Keratinocyte (primary cell): ENCODE measurements at regions not wholly inside any gene's neighbourhood (a gene's known extent, or its start where the extent isn't known, plus 50 kb on each side); places are given as distances from the start of the nearest gene placed in this dataset.
"Not testable (repeated sequence)": the region's sequence is repeated elsewhere in the genome, so short reads cannot be mapped to it uniquely, and the experiment has no call there.

Source experiments
- DNase-seq: peaks from one replicate; pipeline ENCODE4 v3.0.0-alpha.2; 2011; ENCODE audit warnings: low read depth, missing footprints, low spot score
- FAIRE-seq: peaks from 2 replicates; lab custom pipeline; 2011; peaks lifted over from hg19 to GRCh38; lab: Jason Lieb, UNC
- H2AFZ ChIP-seq: 2 replicates; pipeline ENCODE4 v1.6.0; 2012; ENCODE audit warnings: low read length, control low read depth, inconsistent platforms; ENCODE audit not compliant: control insufficient read depth
- H3K27ac ChIP-seq: 2 replicates; pipeline ENCODE4 v1.5.1; 2011; ENCODE audit warnings: low read length; ENCODE audit not compliant: control insufficient read depth, insufficient read depth
- H3K27me3 ChIP-seq: 3 replicates; pipeline ENCODE4 v1.6.0; 2011; ENCODE audit warnings: low read length; ENCODE audit not compliant: control insufficient read depth, insufficient read depth; ENCODE audit errors: extremely low read depth
- H3K36me3 ChIP-seq, 2 experiments: 2 replicates in 1 of 2; 3 replicates in 1 of 2; pipeline ENCODE4 v1.5.1; 2011; ENCODE audit warnings: low read length in 2 of 2, mild to moderate bottlenecking in 1 of 2; ENCODE audit not compliant: control insufficient read depth in 2 of 2, insufficient read depth in 2 of 2; ENCODE audit errors: extremely low read depth in 1 of 2
- H3K4me1 ChIP-seq: 3 replicates; pipeline ENCODE4 v1.5.1; 2011; ENCODE audit warnings: low read length; ENCODE audit not compliant: control insufficient read depth, insufficient read depth; ENCODE audit errors: extremely low read depth
- H3K4me2 ChIP-seq: 3 replicates; pipeline ENCODE4 v1.6.0; 2011; ENCODE audit warnings: low read depth, low read length; ENCODE audit not compliant: control insufficient read depth, insufficient read depth; ENCODE audit errors: extremely low read depth
- H3K4me3 ChIP-seq, 3 experiments: fragments of 200-600 bp in 1 of 3; sonication (generic) in 1 of 3; 2 replicates in 2 of 3; 3 replicates in 1 of 3; pipeline ENCODE4 v1.5.1; 2011 to 2016; ENCODE audit warnings: low read length in 3 of 3, mild to moderate bottlenecking in 3 of 3, control low read depth in 2 of 3, inconsistent platforms in 1 of 3, low read depth in 1 of 3, mixed read lengths in 1 of 3, mixed run types in 1 of 3, moderate library complexity in 1 of 3; ENCODE audit not compliant: control insufficient read depth in 2 of 3, insufficient read depth in 2 of 3; ENCODE audit errors: extremely low read depth in 1 of 3
- H3K79me2 ChIP-seq: 2 replicates; pipeline ENCODE4 v1.6.0; 2012; ENCODE audit warnings: low read length; ENCODE audit not compliant: control insufficient read depth, insufficient read depth
- H3K9ac ChIP-seq: 3 replicates; pipeline ENCODE4 v1.6.0; 2011; ENCODE audit warnings: low read length; ENCODE audit not compliant: control insufficient read depth, insufficient read depth; ENCODE audit errors: extremely low read depth
- H3K9me1 ChIP-seq: 3 replicates; pipeline ENCODE4 v1.6.0; 2011; ENCODE audit warnings: low read length; ENCODE audit not compliant: control insufficient read depth, insufficient read depth; ENCODE audit errors: extremely low read depth
- H3K9me3 ChIP-seq: 2 replicates; pipeline ENCODE4 v1.5.1; 2012; ENCODE audit warnings: low read depth, low read length; ENCODE audit not compliant: control insufficient read depth
- H4K20me1 ChIP-seq: 3 replicates; pipeline ENCODE4 v1.6.0; 2011; ENCODE audit warnings: low read length; ENCODE audit not compliant: control insufficient read depth, insufficient read depth; ENCODE audit errors: extremely low read depth
- CTCF ChIP-seq, 3 experiments: IDR thresholded peaks in 1 of 3; conservative IDR thresholded peaks in 1 of 3; optimal IDR thresholded peaks in 1 of 3; 2 replicates in 2 of 3; 3 replicates in 1 of 3; pipeline versions ENCODE3 to v1.5.1; 2011; ENCODE audit warnings: low read length in 3 of 3, mild to moderate bottlenecking in 3 of 3, moderate library complexity in 2 of 3, control low read depth in 1 of 3, inconsistent platforms in 1 of 3; ENCODE audit not compliant: insufficient read depth in 2 of 3; ENCODE audit errors: extremely low read depth in 1 of 3
- EZH2 ChIP-seq: IDR thresholded peaks from one replicate; pipeline ENCODE4 v1.6.1; 2012; ENCODE audit warnings: inconsistent platforms, mild to moderate bottlenecking, low read length, moderate library complexity
- dilution Hi-C: fragments of 300-500 bp; cut with MboI; formaldehyde crosslinking; loops from one replicate; pipeline ENCODE4 v1.7.0; 2020; ENCODE audit warnings: low sequenced_read_pairs; ENCODE audit not compliant: extremely low pct_ligation_motif_present

GRCh38 chr11:115636753-115637527 lies 132.7 kb upstream of the CADM1 start:
- H3K9ac ChIP-seq, result no peak overlapping the region
- no peak overlapping the region for H3K4me2 ChIP-seq
- H3K4me1 ChIP-seq, result peaks cover 2% of the 10 kb centered on the region
- no peaks in the 10 kb centered on the region for H3K9me3 ChIP-seq
- no peaks in the 10 kb centered on the region for H4K20me1 ChIP-seq
- no peaks in the 10 kb centered on the region for H3K27me3 ChIP-seq
- no peaks in the 10 kb centered on the region for H3K9me1 ChIP-seq
- dilution Hi-C loops, result no loop called here
- no peak for TF ChIP-seq CTCF (optimal IDR thresholded peaks at IDR 0.05 in 1 of 3, IDR thresholded peaks at IDR 0.05 in 1 of 3, conservative IDR thresholded peaks at IDR 0.05 in 1 of 3; ENCODE audit: extremely low read depth in 1 of 3, insufficient read depth in 2 of 3, low read length in 3 of 3)
- TF ChIP-seq EZH2, result no peak
- no peak overlapping the region for H3K27ac ChIP-seq
- H2AFZ ChIP-seq, result no peak overlapping the region
- no peak overlapping the region for H3K4me3 ChIP-seq
- H3K79me2 ChIP-seq, result no peaks in the 10 kb centered on the region
- H3K36me3 ChIP-seq, result no peaks in the 10 kb centered on the region
- FAIRE-seq (no peak), DNase-seq (no peak)

GRCh38 chr11:115633977-115634376 lies 129.8 kb upstream of the CADM1 start:
- H4K20me1 ChIP-seq, DNase-seq, H3K4me2 ChIP-seq, H3K4me1 ChIP-seq, FAIRE-seq, H3K9ac ChIP-seq, H3K79me2 ChIP-seq, dilution Hi-C loops, H3K9me1 ChIP-seq, H3K9me3 ChIP-seq, H3K4me3 ChIP-seq, H3K27me3 ChIP-seq, H3K36me3 ChIP-seq, H2AFZ ChIP-seq, H3K27ac ChIP-seq: not testable (repeated sequence)

GRCh38 chr11:115632061-115632460 lies 127.8 kb upstream of the CADM1 start:
- Histone ChIP-seq H2AFZ (no peak overlapping the region), H3K27me3 (no peaks in the 10 kb centered on the region), H3K4me3 (no peak overlapping the region), H4K20me1 (no peaks in the 10 kb centered on the region), H3K36me3 (no peaks in the 10 kb centered on the region), H3K9me3 (no peaks in the 10 kb centered on the region), H3K27ac (no peak overlapping the region), H3K79me2 (no peaks in the 10 kb centered on the region), H3K9ac (no peak overlapping the region), H3K4me1 (no peaks in the 10 kb centered on the region), H3K4me2 (no peak overlapping the region), H3K9me1 (no peaks in the 10 kb centered on the region)
- dilution Hi-C loops, result no loop called here
- no peak for TF ChIP-seq EZH2
- no peak for TF ChIP-seq CTCF (optimal IDR thresholded peaks at IDR 0.05 in 1 of 3, IDR thresholded peaks at IDR 0.05 in 1 of 3, conservative IDR thresholded peaks at IDR 0.05 in 1 of 3; ENCODE audit: extremely low read depth in 1 of 3, insufficient read depth in 2 of 3, low read length in 3 of 3)
- DNase-seq, result no peak
- no peak for FAIRE-seq
